DOHH2 (cell line): ENCODE measurements at regions not wholly inside any gene's neighbourhood (a gene's known extent, or its start where the extent isn't known, plus 50 kb on each side); places are given as distances from the start of the nearest gene placed in this dataset.
A peak's percentile ranks its signal among the peaks of the same experiment; 100 is the strongest.

Source experiments
- H3F3A ChIP-seq: fragments of 200-600 bp; sonication (generic), shearing (Covaris generic); 2 replicates; pipeline ENCODE4 v1.6.0; 2016; ENCODE audit warnings: antibody characterized with exemption, mild to moderate bottlenecking; ENCODE audit not compliant: control insufficient read depth, insufficient read depth
- H3K27ac ChIP-seq: fragments of 200-600 bp; sonication (generic); 2 replicates; pipeline ENCODE4 v1.5.1; 2014; ENCODE audit warnings: low read depth, mild to moderate bottlenecking, low read length, moderate library complexity
- H3K27me3 ChIP-seq: fragments of 200-600 bp; sonication (generic); 2 replicates; pipeline ENCODE4 v1.6.1; 2014; ENCODE audit warnings: mild to moderate bottlenecking, low read length, mixed read lengths; ENCODE audit not compliant: control insufficient read depth
- H3K36me3 ChIP-seq: fragments of 200-600 bp; sonication (generic); 2 replicates; pipeline ENCODE4 v1.6.1; 2014; ENCODE audit warnings: mild to moderate bottlenecking, low read length, moderate library complexity, mixed read lengths; ENCODE audit not compliant: control insufficient read depth
- H3K4me1 ChIP-seq: fragments of 200-600 bp; sonication (generic); 2 replicates; pipeline ENCODE4 v1.6.1; 2014; ENCODE audit warnings: mild to moderate bottlenecking, low read length, mixed read lengths; ENCODE audit not compliant: control insufficient read depth
- H3K4me2 ChIP-seq: fragments of 200-600 bp; sonication (generic); 2 replicates; pipeline ENCODE4 v1.6.0; 2014; ENCODE audit warnings: mild to moderate bottlenecking, low read length, moderate library complexity
- H3K4me3 ChIP-seq: fragments of 200-600 bp; sonication (generic); 2 replicates; pipeline ENCODE4 v1.5.1; 2014; ENCODE audit warnings: mild to moderate bottlenecking, low read length, mixed read lengths
- H3K79me2 ChIP-seq: fragments of 200-600 bp; sonication (generic); 2 replicates; pipeline ENCODE4 v1.6.1; 2014; ENCODE audit warnings: mild to moderate bottlenecking, low read length, mixed read lengths; ENCODE audit not compliant: control insufficient read depth
- H3K9me2 ChIP-seq: fragments of 200-600 bp; sonication (generic); replicated peaks from 2 replicates; pipeline ENCODE4 v1.6.1; 2014; ENCODE audit warnings: mild to moderate bottlenecking, low read length, mixed read lengths; ENCODE audit not compliant: control insufficient read depth
- H3K9me3 ChIP-seq: fragments of 200-600 bp; sonication (generic); 2 replicates; pipeline ENCODE4 v1.6.1; 2014; ENCODE audit warnings: antibody characterized with exemption, low read length, mixed read lengths; ENCODE audit not compliant: control insufficient read depth, insufficient read depth
- H4K20me1 ChIP-seq: fragments of 200-600 bp; sonication (generic); 2 replicates; pipeline ENCODE4 v1.6.0; 2014; ENCODE audit warnings: low read depth, mild to moderate bottlenecking, antibody characterized with exemption, low read length, moderate library complexity; ENCODE audit not compliant: control insufficient read depth, insufficient read depth
- CTCF ChIP-seq: fragments of 200-600 bp; sonication (generic); IDR thresholded peaks from one replicate; pipeline ENCODE4 v1.5.1; 2014; ENCODE audit warnings: antibody characterized with exemption, mild to moderate bottlenecking, low read depth, low read length; ENCODE audit not compliant: poor library complexity, severe bottlenecking
- EZH2phosphoT487 ChIP-seq: fragments of 200-600 bp; sonication (generic); IDR thresholded peaks from 2 replicates; pipeline ENCODE4 v1.6.1; 2017; ENCODE audit warnings: borderline replicate concordance, mild to moderate bottlenecking, antibody characterized with exemption, low read length, moderate library complexity, mixed read lengths

- Histone ChIP-seq H3K9me3 (no peaks in the 10 kb centered on the region), H3F3A (peaks cover 11% of the 10 kb centered on the region), H3K79me2 (no peaks in the 10 kb centered on the region), H3K27me3 (no peaks in the 10 kb centered on the region), H3K27ac (peak overlapping the region; percentile 93), H3K36me3 (no peaks in the 10 kb centered on the region), H4K20me1 (no peaks in the 10 kb centered on the region), H3K4me1 (peaks cover 69% of the 10 kb centered on the region), H3K4me3 (peak overlapping the region; percentile 37), H3K9me2 (no peaks in the 10 kb centered on the region), H3K4me2 (peak overlapping the region; percentile 58)
- TF ChIP-seq CTCF: no peak
- no peak for TF ChIP-seq EZH2phosphoT487
Observed at GRCh38 chr9:2493529-2493928, 128.1 kb upstream of the VLDLR start.

- Histone ChIP-seq H3K36me3 (no peaks in the 10 kb centered on the region), H3K27ac (peak overlapping the region; percentile 93), H3K27me3 (no peaks in the 10 kb centered on the region), H3K4me1 (peaks cover 62% of the 10 kb centered on the region), H3K4me2 (peak overlapping the region; percentile 58; the same call in 1 of the 2 replicates), H3K9me2 (no peaks in the 10 kb centered on the region), H3F3A (peaks cover 11% of the 10 kb centered on the region), H3K9me3 (no peaks in the 10 kb centered on the region), H4K20me1 (no peaks in the 10 kb centered on the region), H3K4me3 (no peak overlapping the region), H3K79me2 (no peaks in the 10 kb centered on the region)
- TF ChIP-seq CTCF: no peak
- TF ChIP-seq EZH2phosphoT487: no peak
Observed at GRCh38 chr9:2494562-2494961, 127.0 kb upstream of the VLDLR start.

GRCh38 chr9:2495221-2496005 is 126.2 kb upstream of the VLDLR start:
- Histone ChIP-seq H3K9me2 (no peaks in the 10 kb centered on the region), H3K27me3 (no peaks in the 10 kb centered on the region), H3F3A (peaks cover 11% of the 10 kb centered on the region), H3K27ac (peak overlapping the region; percentile 93), H3K4me1 (peaks cover 54% of the 10 kb centered on the region), H3K79me2 (no peaks in the 10 kb centered on the region), H4K20me1 (no peaks in the 10 kb centered on the region), H3K9me3 (no peaks in the 10 kb centered on the region), H3K36me3 (no peaks in the 10 kb centered on the region), H3K4me3 (no peak overlapping the region), H3K4me2 (no peak overlapping the region)
- TF ChIP-seq CTCF (no peak), EZH2phosphoT487 (no peak)
